Endothelial cell of umbilical vein (primary cell): ENCODE measurements at regions not wholly inside any gene's neighbourhood (a gene's known extent, or its start where the extent isn't known, plus 50 kb on each side); places are given as distances from the start of the nearest gene placed in this dataset.

Source experiments
- BruUV-seq: library from RNA; stranded (reverse); fragments of 400-500 nt; replicated peaks from 2 replicates; lab custom pipeline; 2021; lab: Mats Ljungman, UMichigan
- CTCF ChIA-PET: fragments of 300-600, 350-600 bp; sonication (Branson Sonifier 250); formaldehyde crosslinking; loops from one replicate; lab custom pipeline; 2021; ENCODE audit warnings: antibody characterized with exemption, inconsistent platforms; lab: Charles Lee
- POLR2A ChIA-PET: fragments of 300-600, 350-600 bp; sonication (Branson Sonifier 250); formaldehyde crosslinking; loops from one replicate; lab custom pipeline; 2021; ENCODE audit warnings: antibody characterized with exemption, inconsistent platforms; lab: Charles Lee
- DNase-seq: peaks from one replicate; pipeline ENCODE4 v3.0.0-alpha.2; 2011; ENCODE audit warnings: low read depth, low spot score
- FAIRE-seq: peaks from 2 replicates; lab custom pipeline; 2011; peaks lifted over from hg19 to GRCh38; lab: Jason Lieb, UNC
- H2AFZ ChIP-seq: 2 replicates; pipeline ENCODE4 v1.6.0; 2012; ENCODE audit warnings: low read depth, low read length, control low read depth, inconsistent platforms
- H3K27ac ChIP-seq: 2 replicates; pipeline ENCODE4 v1.5.1; 2011; ENCODE audit warnings: low read depth, mild to moderate bottlenecking, control low read depth, low read length, moderate library complexity; ENCODE audit not compliant: insufficient read depth
- H3K27me3 ChIP-seq, 2 experiments: 2 replicates each; pipeline versions ENCODE4 v1.6.0 to v1.6.1; 2011; ENCODE audit warnings: low read length in 2 of 2, mixed read lengths in 1 of 2; ENCODE audit not compliant: control insufficient read depth in 2 of 2, insufficient read depth in 2 of 2
- H3K36me3 ChIP-seq, 2 experiments: 2 replicates in 1 of 2; 3 replicates in 1 of 2; pipeline ENCODE4 v1.5.1; 2011; ENCODE audit warnings: low read length in 2 of 2, mild to moderate bottlenecking in 1 of 2, moderate library complexity in 1 of 2; ENCODE audit not compliant: control insufficient read depth in 2 of 2, insufficient read depth in 2 of 2; ENCODE audit errors: extremely low read depth in 1 of 2
- H3K4me1 ChIP-seq: 3 replicates; pipeline ENCODE4 v1.5.1; 2011; ENCODE audit warnings: mild to moderate bottlenecking, low read length; ENCODE audit not compliant: control insufficient read depth, insufficient read depth; ENCODE audit errors: extremely low read depth
- H3K4me2 ChIP-seq: 2 replicates; pipeline ENCODE4 v1.6.1; 2011; ENCODE audit warnings: low read length, control low read depth, mixed read lengths; ENCODE audit not compliant: insufficient read depth
- H3K4me3 ChIP-seq, 3 experiments: fragments of 200-600 bp in 1 of 3; sonication (generic), shearing (Covaris generic) in 1 of 3; replicated peaks in 1 of 3; 2 replicates each; pipeline ENCODE4 v1.5.1; 2011 to 2016; ENCODE audit warnings: control low read depth in 3 of 3, low read length in 3 of 3, mild to moderate bottlenecking in 2 of 3, inconsistent platforms in 1 of 3, low read depth in 1 of 3, moderate library complexity in 1 of 3; ENCODE audit not compliant: insufficient read depth in 1 of 3
- H3K79me2 ChIP-seq: 2 replicates; pipeline ENCODE4 v1.6.0; 2012; ENCODE audit warnings: low read length, inconsistent platforms; ENCODE audit not compliant: control insufficient read depth, insufficient read depth
- H3K9ac ChIP-seq: replicated peaks from 2 replicates; pipeline ENCODE3; 2011; ENCODE audit warnings: low read length, control low read depth; ENCODE audit not compliant: insufficient read depth; ENCODE audit errors: extremely low read depth
- H3K9me1 ChIP-seq: replicated peaks from 3 replicates; pipeline ENCODE4 v1.6.0; 2011; ENCODE audit warnings: mild to moderate bottlenecking, low read length; ENCODE audit not compliant: control insufficient read depth, insufficient read depth; ENCODE audit errors: extremely low read depth
- H3K9me3 ChIP-seq: replicated peaks from 2 replicates; pipeline ENCODE4 v1.5.1; 2012; ENCODE audit warnings: low read length, inconsistent platforms; ENCODE audit not compliant: control insufficient read depth, insufficient read depth
- H4K20me1 ChIP-seq: replicated peaks from 2 replicates; pipeline ENCODE3; 2011; ENCODE audit warnings: mild to moderate bottlenecking, low read length; ENCODE audit not compliant: control insufficient read depth, insufficient read depth; ENCODE audit errors: extremely low read depth
- EZH2 ChIP-seq: IDR thresholded peaks from 2 replicates; pipeline ENCODE4 v1.6.1; 2012; ENCODE audit warnings: borderline replicate concordance, low read depth, mild to moderate bottlenecking, moderate library complexity, low read length, inconsistent platforms; ENCODE audit not compliant: severe bottlenecking
- FOS ChIP-seq: IDR thresholded peaks from 2 replicates; pipeline ENCODE4 v1.6.1; 2011; ENCODE audit warnings: mild to moderate bottlenecking, low read length, moderate library complexity, borderline replicate concordance; ENCODE audit not compliant: insufficient read depth
- GATA2 ChIP-seq: IDR thresholded peaks from 2 replicates; pipeline ENCODE4 v1.7.0; 2011; ENCODE audit warnings: low read depth, mild to moderate bottlenecking, moderate library complexity, mixed read lengths, low read length; ENCODE audit not compliant: insufficient read length, insufficient read depth
- JUN ChIP-seq: IDR thresholded peaks from 2 replicates; pipeline ENCODE4 v1.6.1; 2011; ENCODE audit warnings: borderline replicate concordance, low read depth; ENCODE audit not compliant: insufficient read length, insufficient read depth
- MYC ChIP-seq: IDR thresholded peaks from one replicate; pipeline ENCODE4 v1.6.1; 2011; ENCODE audit warnings: mild to moderate bottlenecking, low read depth, low read length
- POLR2A ChIP-seq: IDR thresholded peaks from 2 replicates; pipeline ENCODE4 v1.6.1; 2012; ENCODE audit warnings: low read depth, mild to moderate bottlenecking, control low read depth, low read length
- POLR2AphosphoS5 ChIP-seq: IDR thresholded peaks from 2 replicates; pipeline ENCODE4 v1.6.1; 2012; ENCODE audit warnings: low read depth, mild to moderate bottlenecking, control low read depth, low read length, moderate library complexity; ENCODE audit not compliant: insufficient read depth
- dilution Hi-C: fragments of 300-500 bp; cut with MboI; formaldehyde crosslinking; loops from one replicate; pipeline ENCODE4 v1.15.0; 2019; ENCODE audit warnings: low sequenced_read_pairs; ENCODE audit not compliant: extremely low pct_ligation_motif_present
- intact Hi-C: fragments of 100-400 bp; cut with micrococcal nuclease; formaldehyde crosslinking; loops from one replicate; pipeline ENCODE4 v1.10.0; 2022
- TF ChIP-seq, protein P1 (sequence below), 2 donors: IDR thresholded peaks; 1 replicate in 1 of 2; 2 replicates in 1 of 2; pipeline ENCODE4 v1.5.1; 2011; ENCODE audit warnings: low read length in 2 of 2, mild to moderate bottlenecking in 2 of 2, moderate library complexity in 2 of 2, control low read depth in 1 of 2, inconsistent platforms in 1 of 2, low read depth in 1 of 2; ENCODE audit not compliant: insufficient read depth in 1 of 2; ENCODE audit errors: extremely low read depth in 1 of 2
- TF ChIP-seq, protein P2 (sequence below): IDR thresholded peaks from 2 replicates; pipeline ENCODE4 v1.6.1; 2011; ENCODE audit not compliant: insufficient read depth, insufficient read length

DNA sequence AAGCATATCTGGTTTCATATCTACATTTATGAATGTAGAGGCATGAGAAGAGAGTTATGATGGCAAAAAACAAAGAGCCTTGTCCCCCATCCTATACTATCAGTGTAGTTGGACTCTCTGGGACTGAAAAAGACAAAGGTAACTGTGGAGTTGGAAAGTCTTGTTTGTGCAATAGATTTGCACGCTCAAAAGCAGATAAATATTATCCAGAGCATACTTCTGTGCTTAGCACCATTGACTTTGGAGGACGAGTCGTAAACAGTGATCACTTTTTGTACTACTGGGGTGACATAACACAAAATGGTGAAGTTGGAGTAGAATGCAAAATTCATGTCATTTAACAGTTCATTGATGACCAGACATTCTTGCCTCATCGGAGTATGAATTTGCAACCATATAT is 85.2 kb upstream of the EGFR start:
- Histone ChIP-seq H3K4me1 (peaks cover 5% of the 10 kb centered on the region), H3K9me1 (no peaks in the 10 kb centered on the region), H3K27me3 (peaks cover 18 to 51% of the 10 kb centered on the region in 2 experiments), H4K20me1 (no peaks in the 10 kb centered on the region), H3K79me2 (no peaks in the 10 kb centered on the region), H3K27ac (no peak overlapping the region), H3K9ac (no peak overlapping the region), H3K4me2 (peak overlapping the region; percentile 96), H3K4me3 (peak overlapping the region in 2 of 3 experiments; percentile 41 to 61), H2AFZ (peak overlapping the region; percentile 92), H3K36me3 (no peaks in the 10 kb centered on the region), H3K9me3 (no peaks in the 10 kb centered on the region)
- no peak for FAIRE-seq
- ChIA-PET CTCF (interaction anchor here (0.7 to 2.4 kb wide), 2 partner anchors 28 to 322 kb away, joined by 4 to 5 read pairs; no protein-coding TSS in a partner anchor), POLR2A (no interaction called here)
- TF ChIP-seq POLR2AphosphoS5 (no peak), MYC (no peak), POLR2A (no peak), EZH2 (no peak), GATA2 (no peak), JUN (no peak), FOS (no peak)
- TF ChIP-seq, protein P1, sequence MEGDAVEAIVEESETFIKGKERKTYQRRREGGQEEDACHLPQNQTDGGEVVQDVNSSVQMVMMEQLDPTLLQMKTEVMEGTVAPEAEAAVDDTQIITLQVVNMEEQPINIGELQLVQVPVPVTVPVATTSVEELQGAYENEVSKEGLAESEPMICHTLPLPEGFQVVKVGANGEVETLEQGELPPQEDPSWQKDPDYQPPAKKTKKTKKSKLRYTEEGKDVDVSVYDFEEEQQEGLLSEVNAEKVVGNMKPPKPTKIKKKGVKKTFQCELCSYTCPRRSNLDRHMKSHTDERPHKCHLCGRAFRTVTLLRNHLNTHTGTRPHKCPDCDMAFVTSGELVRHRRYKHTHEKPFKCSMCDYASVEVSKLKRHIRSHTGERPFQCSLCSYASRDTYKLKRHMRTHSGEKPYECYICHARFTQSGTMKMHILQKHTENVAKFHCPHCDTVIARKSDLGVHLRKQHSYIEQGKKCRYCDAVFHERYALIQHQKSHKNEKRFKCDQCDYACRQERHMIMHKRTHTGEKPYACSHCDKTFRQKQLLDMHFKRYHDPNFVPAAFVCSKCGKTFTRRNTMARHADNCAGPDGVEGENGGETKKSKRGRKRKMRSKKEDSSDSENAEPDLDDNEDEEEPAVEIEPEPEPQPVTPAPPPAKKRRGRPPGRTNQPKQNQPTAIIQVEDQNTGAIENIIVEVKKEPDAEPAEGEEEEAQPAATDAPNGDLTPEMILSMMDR (IDR thresholded peaks at IDR 0.05; ENCODE audit: extremely low read depth in 1 of 2, insufficient read depth in 1 of 2, low read depth in 1 of 2, low read length in 2 of 2), result no peak
- TF ChIP-seq, protein P2, sequence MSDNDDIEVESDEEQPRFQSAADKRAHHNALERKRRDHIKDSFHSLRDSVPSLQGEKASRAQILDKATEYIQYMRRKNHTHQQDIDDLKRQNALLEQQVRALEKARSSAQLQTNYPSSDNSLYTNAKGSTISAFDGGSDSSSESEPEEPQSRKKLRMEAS, result no peak
- BruUV-seq, result no TSS peak
- dilution Hi-C loops (no loop called here), intact Hi-C loops (loop anchor here (2.0 kb wide), 1 partner anchor 321 kb away; no protein-coding TSS in a partner anchor)
- peak; percentile 7 for DNase-seq
